Mesodermal cell (in vitro differentiated cells): ENCODE measurements at regions not wholly inside any gene's neighbourhood (a gene's known extent, or its start where the extent isn't known, plus 50 kb on each side); places are given as distances from the start of the nearest gene placed in this dataset.

Source experiments
- H3K27ac ChIP-seq: 2 replicates; pipeline ENCODE4 v1.7.0; 2013; ENCODE audit warnings: mild to moderate bottlenecking, low read depth, low read length, moderate library complexity; ENCODE audit not compliant: severe bottlenecking
- H3K36me3 ChIP-seq: 2 replicates; pipeline ENCODE4 v1.7.1; 2013; ENCODE audit warnings: mild to moderate bottlenecking, low read length, moderate library complexity; ENCODE audit not compliant: control insufficient read depth, insufficient read depth
- H3K4me1 ChIP-seq: one replicate; pipeline ENCODE4 v1.7.1; 2013; ENCODE audit warnings: mild to moderate bottlenecking, low read length; ENCODE audit not compliant: insufficient read depth, control insufficient read depth, poor library complexity, severe bottlenecking
- H3K4me3 ChIP-seq: 2 replicates; pipeline ENCODE4 v1.7.0; 2013; ENCODE audit warnings: low read length, control low read depth, mild to moderate bottlenecking; ENCODE audit not compliant: insufficient read depth, poor library complexity, severe bottlenecking; ENCODE audit errors: extremely low read depth
- H3K9me3 ChIP-seq: 2 replicates; pipeline ENCODE4 v1.7.1; 2013; ENCODE audit warnings: mild to moderate bottlenecking, low read length, moderate library complexity; ENCODE audit not compliant: control insufficient read depth
- WGBS, 2 experiments: methylation state at CpG; one replicate each; pipeline ENCODE4 v1.1.5; 2013; ENCODE audit warnings: missing lambda C conversion rate in 2 of 2; ENCODE audit not compliant: insufficient coverage in 2 of 2; 5-methylcytosine and 5-hydroxymethylcytosine counted together

GRCh38 chr12:89893972-89894706, 185.5 kb upstream of the ATP2B1 start:
- Histone ChIP-seq H3K9me3 (peaks cover 3% of the 10 kb centered on the region), H3K4me3 (no peak overlapping the region), H3K4me1 (no peaks in the 10 kb centered on the region), H3K27ac (no peak overlapping the region), H3K36me3 (no peaks in the 10 kb centered on the region)
- 80% methylated on average over 1 of the region's 1 CpG; no CpG with 5 or more reads in 1 of the 2 experiments for WGBS, 2 experiments

DNA sequence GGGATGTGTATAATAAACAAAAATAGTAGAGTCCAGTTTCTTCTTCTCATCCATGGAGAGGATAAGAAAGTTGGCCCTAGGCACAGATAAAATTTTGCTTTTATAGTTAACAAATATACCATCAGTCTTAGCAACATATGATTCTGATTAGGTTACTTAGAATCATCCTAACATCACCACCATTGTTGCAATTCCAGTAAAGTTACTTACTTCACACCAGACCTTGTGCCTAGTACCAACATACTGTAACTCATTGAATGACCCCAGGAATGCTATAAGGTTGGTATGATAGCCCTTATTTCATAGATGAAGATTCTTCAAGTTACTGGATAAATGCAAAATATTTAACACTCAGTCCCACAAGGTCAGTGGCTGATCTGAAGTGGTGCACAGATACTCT, 183.8 kb upstream of the ATP2B1 start:
- Histone ChIP-seq H3K4me1 (no peaks in the 10 kb centered on the region), H3K27ac (no peak overlapping the region), H3K9me3 (peaks cover 3% of the 10 kb centered on the region), H3K4me3 (no peak overlapping the region), H3K36me3 (no peaks in the 10 kb centered on the region)

DNA sequence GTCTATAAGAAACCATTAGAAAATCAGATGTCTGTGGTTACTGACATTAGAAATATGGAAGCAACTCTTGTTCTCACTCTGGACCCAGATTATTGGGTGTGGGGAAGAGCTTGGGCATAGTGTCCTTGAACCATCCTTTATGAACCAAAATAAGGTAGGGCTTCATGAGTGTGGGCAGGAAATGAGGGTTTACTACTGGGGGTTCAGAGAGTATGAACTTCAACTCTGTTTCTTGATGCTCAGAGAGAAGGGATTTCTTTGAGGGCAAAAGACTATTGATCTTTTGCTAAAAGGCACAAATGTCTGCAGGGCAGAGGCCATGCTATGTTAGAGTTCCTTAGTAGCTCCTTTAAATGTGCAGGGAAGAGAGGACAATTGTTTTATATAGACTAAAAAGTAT, 183.3 kb upstream of the ATP2B1 start:
- no peaks in the 10 kb centered on the region for H3K4me1 ChIP-seq
- H3K36me3 ChIP-seq: no peaks in the 10 kb centered on the region
- no peak overlapping the region for H3K27ac ChIP-seq
- H3K4me3 ChIP-seq: no peak overlapping the region
- peaks cover 3% of the 10 kb centered on the region for H3K9me3 ChIP-seq

- Histone ChIP-seq H3K27ac (no peak overlapping the region), H3K9me3 (peaks cover 3% of the 10 kb centered on the region), H3K4me1 (no peaks in the 10 kb centered on the region), H3K4me3 (no peak overlapping the region), H3K36me3 (no peaks in the 10 kb centered on the region)
- WGBS, 2 experiments: 88 to 100% methylated on average over 2 of the region's 2 CpGs
These were observed 181.5 kb upstream of the ATP2B1 start for GRCh38 chr12:89890161-89890560.

DNA sequence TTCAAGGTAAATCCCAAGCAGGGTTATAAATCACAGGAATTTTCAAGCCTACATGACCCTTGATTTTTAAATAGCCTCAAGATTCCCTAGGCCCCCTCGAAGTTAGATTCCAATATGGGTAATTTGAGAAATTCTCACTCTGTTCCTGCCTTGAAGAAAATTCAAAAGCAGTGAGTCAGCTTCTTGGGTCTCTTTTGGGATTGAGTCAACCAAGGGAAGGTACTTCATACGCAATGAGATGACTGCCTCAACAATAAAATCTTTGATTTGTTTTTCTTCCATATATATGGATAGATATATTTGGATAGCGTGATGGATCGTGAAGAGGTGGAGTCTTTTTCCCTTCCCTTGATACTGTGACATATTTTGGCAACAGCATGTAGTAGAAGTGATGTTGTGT, 180.4 kb upstream of the ATP2B1 start:
- Histone ChIP-seq H3K9me3 (peaks cover 3% of the 10 kb centered on the region), H3K36me3 (no peaks in the 10 kb centered on the region), H3K4me3 (no peak overlapping the region), H3K4me1 (no peaks in the 10 kb centered on the region), H3K27ac (no peak overlapping the region)
- WGBS, 2 experiments: no CpG with 5 or more reads among the region's 4 CpGs

DNA sequence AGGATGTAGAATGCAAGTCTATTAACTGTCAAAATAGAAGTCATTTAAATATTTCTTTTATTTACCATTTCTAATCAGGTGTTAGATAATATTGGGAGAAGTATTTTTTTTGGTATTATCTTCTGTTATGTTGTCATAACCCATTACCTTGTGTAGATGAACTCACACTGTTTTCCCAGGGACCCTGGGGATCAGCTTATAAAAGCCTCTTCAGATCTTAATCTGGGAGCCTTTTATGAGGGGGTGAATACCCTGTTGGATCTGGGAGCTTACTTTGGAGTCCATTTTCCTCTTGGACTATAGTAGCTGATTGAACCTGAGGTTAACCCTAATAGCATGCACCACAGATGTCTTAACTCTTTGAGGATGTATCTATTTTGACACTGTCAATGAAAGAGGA, 176.3 kb upstream of the ATP2B1 start:
- H3K27ac ChIP-seq: no peak overlapping the region
- peaks cover 4% of the 10 kb centered on the region for H3K4me1 ChIP-seq
- H3K9me3 ChIP-seq: peaks cover 3% of the 10 kb centered on the region
- no peak overlapping the region for H3K4me3 ChIP-seq
- no peaks in the 10 kb centered on the region for H3K36me3 ChIP-seq

GRCh38 chr12:89884416-89884898, 175.8 kb upstream of the ATP2B1 start:
- H3K4me1 ChIP-seq: peaks cover 4% of the 10 kb centered on the region
- no peak overlapping the region for H3K4me3 ChIP-seq
- peaks cover 3% of the 10 kb centered on the region for H3K9me3 ChIP-seq
- 14% methylated on average over 1 of the region's 1 CpG; no CpG with 5 or more reads in 1 of the 2 experiments for WGBS, 2 experiments
- H3K36me3 ChIP-seq: no peaks in the 10 kb centered on the region
- peak overlapping the region; percentile 50 for H3K27ac ChIP-seq

- Histone ChIP-seq H3K4me3 (no peak overlapping the region), H3K9me3 (no peaks in the 10 kb centered on the region), H3K4me1 (peaks cover 4% of the 10 kb centered on the region), H3K27ac (peak overlapping the region; percentile 50), H3K36me3 (no peaks in the 10 kb centered on the region)
- 40 to 60% methylated on average over 1 of the region's 4 CpGs for WGBS, 2 experiments
These were observed 175.2 kb upstream of the ATP2B1 start for GRCh38 chr12:89883630-89884389.

GRCh38 chr12:89882792-89883191, 174.2 kb upstream of the ATP2B1 start:
- H3K4me3 ChIP-seq: no peak overlapping the region
- H3K36me3 ChIP-seq: no peaks in the 10 kb centered on the region
- no peak overlapping the region for H3K27ac ChIP-seq
- peaks cover 4% of the 10 kb centered on the region for H3K4me1 ChIP-seq
- no peaks in the 10 kb centered on the region for H3K9me3 ChIP-seq

DNA sequence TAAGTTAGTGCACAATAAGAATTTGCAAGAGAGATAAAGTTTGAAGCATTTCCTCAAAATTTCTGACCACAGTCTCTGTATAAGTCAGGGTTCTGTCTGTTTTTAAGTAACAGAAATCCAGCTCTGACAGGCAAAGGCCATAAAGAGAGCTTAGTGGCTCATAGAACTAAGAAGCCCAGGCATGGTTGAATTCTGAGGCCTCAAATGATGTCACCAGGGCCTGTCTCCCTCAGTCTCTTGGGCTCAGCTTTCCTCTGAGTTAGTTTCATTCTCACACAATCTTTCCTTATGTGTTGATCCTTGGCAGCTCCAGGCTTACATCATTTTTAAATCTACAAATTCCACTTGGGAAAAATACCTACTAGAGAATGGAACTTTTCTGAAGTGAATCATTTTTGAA, 173.4 kb upstream of the ATP2B1 start:
- Histone ChIP-seq H3K9me3 (no peaks in the 10 kb centered on the region), H3K4me3 (no peak overlapping the region), H3K27ac (peak overlapping the region; percentile 33), H3K4me1 (peaks cover 4% of the 10 kb centered on the region), H3K36me3 (no peaks in the 10 kb centered on the region)

DNA sequence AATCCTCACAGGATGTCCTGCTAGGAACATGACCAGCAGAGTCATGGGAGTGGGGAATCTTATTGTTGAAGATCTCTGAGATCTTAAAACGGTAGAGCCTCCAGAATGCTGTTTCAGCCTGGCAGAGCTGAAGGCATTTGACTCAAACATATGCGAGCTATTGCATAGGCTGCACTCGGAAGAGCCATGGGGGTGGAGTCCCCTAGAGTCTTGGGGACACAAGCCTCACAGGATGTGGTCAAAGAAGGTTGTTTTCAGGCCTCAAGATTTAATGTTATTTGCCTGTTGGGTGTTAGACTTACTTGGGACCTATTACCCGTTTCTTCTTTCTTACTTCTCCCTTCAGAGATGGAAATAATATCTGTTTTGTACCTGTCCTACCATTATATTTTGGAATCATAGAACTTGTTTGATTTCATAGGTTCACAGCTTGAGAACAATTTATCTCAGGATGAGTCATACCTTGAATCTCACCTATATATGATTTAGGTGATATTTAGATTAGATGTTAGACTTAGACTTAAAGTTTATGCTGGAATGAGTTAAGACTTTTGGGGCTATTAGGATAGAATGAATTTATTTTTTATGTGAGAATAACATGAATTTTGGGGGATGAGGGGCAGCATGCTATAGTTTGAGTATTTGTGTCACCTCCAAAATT, 172.2 kb upstream of the ATP2B1 start:
- peaks cover 4% of the 10 kb centered on the region for H3K4me1 ChIP-seq
- whole genome bisulfite sequencing, 2 experiments: 59 to 70% methylated on average over 3 of the region's 4 CpGs
- H3K9me3 ChIP-seq: no peaks in the 10 kb centered on the region
- H3K4me3 ChIP-seq: no peak overlapping the region
- H3K27ac ChIP-seq: no peak overlapping the region
- no peaks in the 10 kb centered on the region for H3K36me3 ChIP-seq
